Prostate gland (tissue), 2 donors: ENCODE measurements at regions not wholly inside any gene's neighbourhood (a gene's known extent, or its start where the extent isn't known, plus 50 kb on each side); places are given as distances from the start of the nearest gene placed in this dataset.

Experiments used
- POLR2AphosphoS5 ChIP-seq: sonication (generic); formaldehyde crosslinking; IDR thresholded peaks from one replicate; pipeline ENCODE4 v1.6.1; 2017; ENCODE audit warnings: antibody characterized with exemption
- TF ChIP-seq, protein P1 (sequence below), 4 experiments: fragments of 200-600 bp in 2 of 4; fragments of 450-650 bp in 2 of 4; sonication (generic) in 2 of 4; IDR thresholded peaks; 1 replicate in 3 of 4; 2 replicates in 1 of 4; pipeline ENCODE4 v1.5.1; 2016 to 2019; ENCODE audit warnings: antibody characterized with exemption in 4 of 4, mild to moderate bottlenecking in 2 of 4, moderate library complexity in 2 of 4

DNA sequence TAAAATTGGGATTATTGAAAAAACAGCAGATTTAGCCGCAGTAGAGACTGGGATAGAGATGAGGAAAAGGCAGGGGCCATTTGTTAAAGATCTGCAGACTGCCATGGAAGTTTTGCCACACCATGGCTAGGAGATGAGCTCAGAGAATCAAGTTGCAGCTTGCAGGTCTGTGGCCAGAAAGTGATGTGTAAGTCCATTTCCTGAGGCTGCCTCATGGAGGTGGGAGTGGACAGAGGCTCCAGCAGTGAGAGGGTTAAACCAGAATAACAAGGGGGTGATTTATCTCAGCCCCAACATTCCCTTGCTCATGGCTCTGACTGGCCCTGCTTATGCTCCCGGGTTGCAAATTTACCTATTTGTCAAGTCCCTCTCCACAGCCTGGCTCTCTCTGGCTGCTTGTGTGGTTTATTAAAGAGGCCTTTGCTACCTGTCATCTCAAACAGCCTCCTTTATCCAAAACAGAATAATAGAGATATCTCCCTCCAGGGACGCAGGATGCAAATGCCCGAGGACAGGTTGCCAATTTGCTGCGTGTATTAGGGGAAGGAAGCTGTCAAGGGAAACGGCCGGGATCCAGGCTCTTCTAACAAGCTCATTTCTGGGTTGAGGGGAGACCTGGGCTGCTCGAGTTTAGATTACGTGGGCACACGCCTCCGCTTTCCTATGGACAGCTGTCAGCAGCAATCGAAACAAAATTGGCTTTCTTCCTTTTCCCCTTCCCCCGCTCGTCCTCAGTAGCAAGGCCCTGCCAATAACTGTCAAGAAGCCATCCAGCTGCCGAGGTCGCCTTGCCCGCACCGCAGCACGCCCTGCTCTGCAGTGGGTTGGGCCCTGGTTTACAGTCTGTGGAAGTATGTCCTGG lies 72.8 kb upstream of the PITX1 start:
- TF ChIP-seq, protein P1, sequence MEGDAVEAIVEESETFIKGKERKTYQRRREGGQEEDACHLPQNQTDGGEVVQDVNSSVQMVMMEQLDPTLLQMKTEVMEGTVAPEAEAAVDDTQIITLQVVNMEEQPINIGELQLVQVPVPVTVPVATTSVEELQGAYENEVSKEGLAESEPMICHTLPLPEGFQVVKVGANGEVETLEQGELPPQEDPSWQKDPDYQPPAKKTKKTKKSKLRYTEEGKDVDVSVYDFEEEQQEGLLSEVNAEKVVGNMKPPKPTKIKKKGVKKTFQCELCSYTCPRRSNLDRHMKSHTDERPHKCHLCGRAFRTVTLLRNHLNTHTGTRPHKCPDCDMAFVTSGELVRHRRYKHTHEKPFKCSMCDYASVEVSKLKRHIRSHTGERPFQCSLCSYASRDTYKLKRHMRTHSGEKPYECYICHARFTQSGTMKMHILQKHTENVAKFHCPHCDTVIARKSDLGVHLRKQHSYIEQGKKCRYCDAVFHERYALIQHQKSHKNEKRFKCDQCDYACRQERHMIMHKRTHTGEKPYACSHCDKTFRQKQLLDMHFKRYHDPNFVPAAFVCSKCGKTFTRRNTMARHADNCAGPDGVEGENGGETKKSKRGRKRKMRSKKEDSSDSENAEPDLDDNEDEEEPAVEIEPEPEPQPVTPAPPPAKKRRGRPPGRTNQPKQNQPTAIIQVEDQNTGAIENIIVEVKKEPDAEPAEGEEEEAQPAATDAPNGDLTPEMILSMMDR (IDR thresholded peaks at IDR 0.05): no peak
- TF ChIP-seq POLR2AphosphoS5: no peak
